ENCODE measurements at regions not wholly inside any gene's neighbourhood (a gene's known extent, or its start where the extent isn't known, plus 50 kb on each side); places are given as distances from the start of the nearest gene placed in this dataset.

GRCh38 chr13:100962585-100962984 lies 288.0 kb upstream of the TMTC4 start:
- H3K4me3 ChIP-seq = no peak overlapping the region
- intact Hi-C loops (cut with DNase I) = no loop called here

GRCh38 chr13:100961186-100961585 lies 286.6 kb upstream of the TMTC4 start:
- no peaks in the 10 kb centered on the region for H3K4me1 ChIP-seq
- H3K27ac ChIP-seq = no peak overlapping the region

More at GRCh38 chr13:100962585-100962984, 288.0 kb upstream of the TMTC4 start:
- H3K27ac ChIP-seq = no peak overlapping the region
- no peak for DNase-seq (ENCODE audit: extremely low spot score in 2 of 2)
- H3K36me3 ChIP-seq = no peaks in the 10 kb centered on the region
- H3K9me3 ChIP-seq = no peaks in the 10 kb centered on the region
- no peaks in the 10 kb centered on the region for H3K4me1 ChIP-seq
- TF ChIP-seq POLR2AphosphoS5 (IDR thresholded peaks at IDR 0.05; ENCODE audit: insufficient read depth in 1 of 2, low read depth in 1 of 2) (no peak), POLR2A (IDR thresholded peaks at IDR 0.05) (no peak)
- TF ChIP-seq, protein P1, sequence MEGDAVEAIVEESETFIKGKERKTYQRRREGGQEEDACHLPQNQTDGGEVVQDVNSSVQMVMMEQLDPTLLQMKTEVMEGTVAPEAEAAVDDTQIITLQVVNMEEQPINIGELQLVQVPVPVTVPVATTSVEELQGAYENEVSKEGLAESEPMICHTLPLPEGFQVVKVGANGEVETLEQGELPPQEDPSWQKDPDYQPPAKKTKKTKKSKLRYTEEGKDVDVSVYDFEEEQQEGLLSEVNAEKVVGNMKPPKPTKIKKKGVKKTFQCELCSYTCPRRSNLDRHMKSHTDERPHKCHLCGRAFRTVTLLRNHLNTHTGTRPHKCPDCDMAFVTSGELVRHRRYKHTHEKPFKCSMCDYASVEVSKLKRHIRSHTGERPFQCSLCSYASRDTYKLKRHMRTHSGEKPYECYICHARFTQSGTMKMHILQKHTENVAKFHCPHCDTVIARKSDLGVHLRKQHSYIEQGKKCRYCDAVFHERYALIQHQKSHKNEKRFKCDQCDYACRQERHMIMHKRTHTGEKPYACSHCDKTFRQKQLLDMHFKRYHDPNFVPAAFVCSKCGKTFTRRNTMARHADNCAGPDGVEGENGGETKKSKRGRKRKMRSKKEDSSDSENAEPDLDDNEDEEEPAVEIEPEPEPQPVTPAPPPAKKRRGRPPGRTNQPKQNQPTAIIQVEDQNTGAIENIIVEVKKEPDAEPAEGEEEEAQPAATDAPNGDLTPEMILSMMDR (IDR thresholded peaks at IDR 0.05) = no peak
- H3K27me3 ChIP-seq = no peaks in the 10 kb centered on the region

DNA sequence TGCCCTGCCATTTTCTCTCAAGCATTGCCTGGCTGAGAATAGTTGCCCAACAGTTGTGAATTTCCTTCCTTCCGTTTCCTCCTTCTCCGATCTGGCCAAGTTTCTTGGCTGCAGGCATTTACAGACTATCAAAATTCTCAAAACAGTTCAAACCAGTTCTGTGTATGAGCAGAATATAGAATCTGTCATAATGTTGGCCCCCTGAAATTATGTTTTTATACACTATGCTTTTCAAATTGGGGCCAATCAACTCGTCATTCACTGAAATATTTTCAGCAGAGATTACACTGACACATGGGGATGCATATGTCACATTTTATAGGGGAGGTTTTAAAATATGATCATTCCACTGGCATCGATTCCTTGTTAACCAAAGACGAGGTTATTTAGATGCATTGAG lies 284.2 kb upstream of the TMTC4 start:
- H3K36me3 ChIP-seq = no peaks in the 10 kb centered on the region
- no peaks in the 10 kb centered on the region for H3K9me3 ChIP-seq
- no peak overlapping the region for H3K27ac ChIP-seq
- H3K27me3 ChIP-seq = no peaks in the 10 kb centered on the region
- intact Hi-C loops (cut with DNase I) = no loop called here
- no peak for DNase-seq (ENCODE audit: extremely low spot score in 2 of 2)
- H3K4me1 ChIP-seq = no peaks in the 10 kb centered on the region
- H3K4me3 ChIP-seq = no peak overlapping the region
- no peak for TF ChIP-seq POLR2AphosphoS5 (IDR thresholded peaks at IDR 0.05; ENCODE audit: insufficient read depth in 1 of 2, low read depth in 1 of 2)
- no peak for TF ChIP-seq POLR2A (IDR thresholded peaks at IDR 0.05)
- TF ChIP-seq, protein P1 (IDR thresholded peaks at IDR 0.05) = no peak

More at GRCh38 chr13:100961186-100961585, 286.6 kb upstream of the TMTC4 start:
- Histone ChIP-seq H3K4me3 (no peak overlapping the region), H3K36me3 (no peaks in the 10 kb centered on the region), H3K9me3 (no peaks in the 10 kb centered on the region), H3K27me3 (no peaks in the 10 kb centered on the region)
- intact Hi-C loops (cut with DNase I) = no loop called here
- TF ChIP-seq, protein P1 (IDR thresholded peaks at IDR 0.05) = no peak
- TF ChIP-seq POLR2A (IDR thresholded peaks at IDR 0.05) (no peak), POLR2AphosphoS5 (IDR thresholded peaks at IDR 0.05; ENCODE audit: insufficient read depth in 1 of 2, low read depth in 1 of 2) (no peak)
- DNase-seq (ENCODE audit: extremely low spot score in 2 of 2) = no peak

DNA sequence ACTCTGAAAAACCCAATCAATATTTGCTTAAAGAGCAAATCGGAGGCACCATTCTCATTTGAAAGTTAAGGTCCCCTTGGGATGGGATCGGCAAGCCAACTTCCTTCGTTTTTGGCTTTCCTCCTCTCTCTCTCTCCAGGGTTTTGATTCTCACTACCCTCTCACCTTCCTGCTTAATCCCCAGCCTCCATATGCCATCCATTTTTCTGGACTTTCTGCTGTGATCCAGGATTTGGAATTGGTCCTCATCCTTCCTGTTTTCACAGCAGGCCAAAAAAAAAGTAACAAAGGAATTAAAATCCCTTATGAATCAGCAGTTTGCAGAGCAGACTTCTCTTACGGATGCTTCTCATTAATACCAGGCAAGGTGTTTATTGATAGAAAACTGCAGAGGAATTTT lies 283.1 kb upstream of the TMTC4 start:
- intact Hi-C loops (cut with DNase I) = no loop called here
- no peaks in the 10 kb centered on the region for H3K9me3 ChIP-seq
- H3K4me1 ChIP-seq = no peaks in the 10 kb centered on the region
- no peaks in the 10 kb centered on the region for H3K27me3 ChIP-seq
- TF ChIP-seq POLR2A (IDR thresholded peaks at IDR 0.05) = no peak
- TF ChIP-seq, protein P1 (IDR thresholded peaks at IDR 0.05) = no peak
- no peak overlapping the region for H3K4me3 ChIP-seq
- no peak overlapping the region for H3K27ac ChIP-seq
- DNase-seq (ENCODE audit: extremely low spot score in 2 of 2) = no peak
- H3K36me3 ChIP-seq = no peaks in the 10 kb centered on the region

GRCh38 chr13:100954430-100955305 lies 280.1 kb upstream of the TMTC4 start:
- H3K36me3 ChIP-seq = no peaks in the 10 kb centered on the region
- no peaks in the 10 kb centered on the region for H3K4me1 ChIP-seq
- DNase-seq (ENCODE audit: extremely low spot score in 2 of 2) = no peak
- intact Hi-C loops (cut with DNase I) = no loop called here
- no peaks in the 10 kb centered on the region for H3K9me3 ChIP-seq
- no peak overlapping the region for H3K27ac ChIP-seq
- no peak overlapping the region for H3K4me3 ChIP-seq
- H3K27me3 ChIP-seq = no peaks in the 10 kb centered on the region
- TF ChIP-seq, protein P1 (IDR thresholded peaks at IDR 0.05) = no peak
- no peak for TF ChIP-seq POLR2A (IDR thresholded peaks at IDR 0.05)
- no peak for TF ChIP-seq POLR2AphosphoS5 (IDR thresholded peaks at IDR 0.05; ENCODE audit: insufficient read depth in 1 of 2, low read depth in 1 of 2)

Data from vagina (tissue), 2 donors.